NCI-H460 (cell line): ENCODE measurements at regions not wholly inside any gene's neighbourhood (a gene's known extent, or its start where the extent isn't known, plus 50 kb on each side); places are given as distances from the start of the nearest gene placed in this dataset.

Experiments used
- DNase-seq: peaks from one replicate; pipeline ENCODE4 v3.0.0-alpha.2; 2016; ENCODE audit warnings: low read depth; ENCODE audit errors: extremely low read depth

- DNase-seq: no peak
Observed at GRCh38 chr16:51039638-51040331, 111.3 kb downstream of the SALL1 start.

GRCh38 chr16:51035711-51036110 lies 115.4 kb downstream of the SALL1 start:
- DNase-seq: no peak

DNA sequence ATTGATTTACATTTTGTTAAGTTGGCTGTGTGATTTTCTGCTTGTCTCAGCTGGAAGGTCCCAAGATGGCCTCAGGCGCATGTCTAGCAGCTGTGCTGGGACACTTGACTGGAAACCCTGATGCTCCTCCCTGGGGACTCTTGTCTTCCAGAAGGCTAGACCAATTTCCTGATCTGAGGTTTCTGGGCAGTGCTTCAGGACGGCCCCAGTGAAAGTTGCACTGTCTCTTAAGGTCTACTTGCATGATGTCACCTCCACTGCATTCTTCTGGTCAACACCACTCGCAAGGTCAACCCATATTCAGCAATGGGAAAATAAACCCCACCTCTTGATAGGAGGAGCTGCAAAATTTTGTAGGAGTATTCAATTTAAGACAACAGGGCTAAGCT lies 116.0 kb downstream of the SALL1 start:
- DNase-seq: no peak

DNA sequence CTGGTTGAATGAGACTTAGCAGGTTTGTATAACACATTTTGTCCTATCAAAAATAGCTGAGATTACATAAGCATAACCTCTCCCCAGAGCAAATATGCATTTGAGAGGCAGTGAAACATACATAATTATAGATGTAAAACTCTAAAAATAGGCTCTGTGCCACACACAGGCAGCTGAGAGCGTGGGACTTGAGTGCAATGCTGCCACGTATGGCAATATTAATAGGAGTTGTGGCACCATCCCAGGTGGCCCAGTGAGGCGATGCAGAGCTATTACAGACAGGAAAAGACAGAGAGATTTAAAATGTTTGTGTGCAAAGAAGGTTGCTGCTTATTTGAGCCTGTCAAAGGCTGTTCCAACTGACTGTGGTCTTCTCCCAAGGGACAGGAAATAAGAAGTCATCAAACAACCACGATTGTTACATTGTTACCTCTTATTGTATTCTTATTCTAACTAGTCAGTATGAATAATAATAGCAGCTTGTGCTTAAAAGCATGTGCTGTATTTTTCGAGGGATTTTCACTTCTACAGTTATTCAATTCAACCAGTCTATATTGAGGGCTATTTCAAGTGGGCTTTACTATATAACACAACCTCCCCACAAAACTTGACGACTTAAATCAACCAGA lies 116.5 kb downstream of the SALL1 start:
- DNase-seq: no peak

DNA sequence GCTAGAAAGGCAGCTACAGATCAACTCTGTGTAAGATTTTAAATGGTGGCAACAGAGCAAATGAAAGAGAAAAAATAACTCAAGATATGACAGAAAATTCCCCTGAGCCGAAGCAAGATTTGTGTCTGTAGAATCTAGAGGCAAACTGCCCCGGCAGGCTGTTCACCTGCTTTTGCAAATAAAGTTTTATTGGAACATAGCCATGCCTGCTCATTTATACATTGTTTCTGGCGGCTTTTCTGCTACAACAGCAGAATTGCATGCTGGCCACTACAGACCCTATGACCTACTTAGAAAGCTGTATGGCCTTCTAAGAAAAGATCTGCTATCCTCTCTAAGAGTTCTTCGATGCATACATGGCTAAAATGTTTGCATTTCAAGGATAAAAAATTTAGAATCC lies 119.5 kb downstream of the SALL1 start:
- no peak for DNase-seq

DNA sequence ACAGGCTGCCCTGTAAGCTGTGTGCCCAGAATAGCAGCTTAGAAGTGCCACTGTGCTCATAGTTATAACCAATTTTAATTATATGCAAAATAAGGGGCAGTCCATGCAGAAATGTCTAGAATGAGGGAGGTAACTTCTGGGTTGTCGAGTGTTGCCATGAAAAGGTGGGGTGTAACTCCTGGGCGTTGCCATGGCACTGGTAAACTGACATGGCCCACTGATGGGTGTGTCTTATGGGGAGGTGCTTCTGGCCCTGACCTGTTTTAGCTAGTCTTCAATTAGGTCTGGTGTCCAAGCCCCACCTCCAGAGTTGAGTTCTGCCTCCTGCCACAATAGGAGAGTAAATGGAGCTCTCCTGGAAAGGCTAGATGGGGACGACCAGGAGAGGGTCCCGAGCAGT lies 120.6 kb downstream of the SALL1 start:
- DNase-seq: no peak

- DNase-seq: no peak
Observed at GRCh38 chr16:51025588-51026290, 125.3 kb downstream of the SALL1 start.

DNA sequence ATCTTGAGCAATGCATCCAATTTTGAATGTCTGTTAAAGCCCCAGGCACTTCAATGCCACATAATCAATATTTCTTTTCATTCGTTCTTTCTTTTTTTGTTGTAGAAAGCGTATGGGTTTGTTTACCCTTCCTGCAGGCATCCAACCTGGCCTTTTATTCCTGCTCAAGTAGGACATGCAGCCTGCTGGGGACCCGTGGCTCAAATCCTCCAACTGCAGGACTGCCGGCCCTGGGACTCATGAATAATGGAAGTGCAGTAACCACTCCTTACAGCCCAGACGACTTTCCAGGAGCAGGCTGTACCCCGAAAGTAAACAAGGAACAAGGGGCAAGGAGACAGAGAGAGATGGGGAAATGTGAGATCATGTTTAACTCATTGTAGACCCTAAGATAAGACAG lies 126.4 kb downstream of the SALL1 start:
- no peak for DNase-seq

GRCh38 chr16:51022955-51023354 lies 128.1 kb downstream of the SALL1 start:
- no peak for DNase-seq

DNA sequence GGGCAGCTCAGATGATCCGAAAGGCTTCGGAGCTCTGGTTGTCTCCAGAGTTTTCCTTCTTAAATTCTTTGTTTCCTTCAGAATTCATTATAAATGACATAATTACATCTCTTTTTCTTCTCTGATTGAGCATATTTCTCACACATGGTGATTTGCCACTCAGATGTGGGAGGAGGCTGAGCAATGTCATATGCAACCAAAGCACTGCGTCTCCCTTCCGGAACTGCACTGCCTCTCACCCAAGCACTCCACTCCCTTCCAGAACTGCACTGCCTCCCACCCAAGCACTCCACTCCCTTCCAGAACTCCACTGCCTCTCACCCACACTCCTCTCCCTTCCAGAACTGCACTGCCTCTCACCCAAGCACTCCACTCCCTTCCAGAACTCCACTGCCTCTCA lies 131.5 kb downstream of the SALL1 start:
- no peak for DNase-seq

GRCh38 chr16:51017969-51018368 lies 133.1 kb downstream of the SALL1 start:
- DNase-seq: no peak

DNA sequence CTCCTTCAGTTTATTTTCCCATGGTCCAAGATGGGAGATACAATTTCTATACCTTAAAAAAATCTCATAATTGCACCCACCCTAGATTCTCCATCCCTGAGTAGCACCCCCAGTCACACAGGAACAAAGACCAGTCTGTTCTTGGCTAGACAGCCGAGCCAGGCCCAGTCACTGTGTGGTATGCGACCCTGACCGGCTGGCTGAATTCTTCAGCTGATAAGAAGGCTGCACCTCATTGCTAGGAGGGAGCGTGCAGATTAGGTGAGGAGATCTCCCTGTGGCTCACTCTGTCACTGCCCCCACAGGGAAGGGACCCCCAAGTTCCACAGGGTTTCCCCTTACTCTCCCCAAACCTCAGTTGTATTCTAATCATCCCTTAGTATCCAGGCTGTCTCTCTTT lies 138.7 kb downstream of the SALL1 start:
- DNase-seq: no peak

DNA sequence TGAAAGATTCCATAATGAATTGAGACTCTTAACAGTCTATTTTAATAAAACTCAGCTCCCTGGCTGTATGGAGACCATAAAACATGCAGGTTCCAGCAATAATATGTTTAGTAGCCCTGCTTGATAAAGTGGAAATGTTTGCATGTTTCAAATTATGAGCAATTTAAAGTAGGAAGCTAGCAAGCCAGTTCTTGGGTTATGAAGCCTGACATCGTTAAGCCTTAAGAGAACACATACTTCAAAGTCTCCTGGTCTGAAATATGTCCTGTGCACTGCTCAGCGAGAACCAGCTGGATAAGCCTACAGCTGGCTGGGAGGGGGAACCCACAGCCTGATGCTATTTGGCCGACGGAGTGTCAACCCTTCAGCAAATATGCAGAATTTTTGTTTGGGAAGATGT lies 140.3 kb downstream of the SALL1 start:
- no peak for DNase-seq

DNA sequence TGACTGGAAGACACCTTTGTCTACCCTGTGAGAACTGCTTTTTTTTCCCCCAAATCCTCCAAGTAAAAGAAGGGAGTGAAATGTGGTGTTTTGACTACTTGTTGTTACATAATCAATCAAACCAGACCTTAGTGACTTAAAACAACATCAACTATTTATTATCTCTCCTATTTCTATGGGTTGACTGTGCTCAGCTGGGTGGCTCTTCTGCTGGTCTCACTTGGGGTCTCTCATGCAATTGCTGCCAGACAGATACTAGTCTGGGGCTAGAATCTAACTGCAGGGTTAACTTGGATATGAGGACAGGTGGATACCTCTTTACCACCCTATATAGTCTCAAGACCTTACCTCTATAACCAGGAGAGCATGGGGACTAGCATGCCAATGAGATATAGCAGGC lies 141.3 kb downstream of the SALL1 start:
- no peak for DNase-seq

GRCh38 chr16:51009359-51009758 lies 141.7 kb downstream of the SALL1 start:
- no peak for DNase-seq

GRCh38 chr16:51008607-51009006 lies 142.5 kb downstream of the SALL1 start:
- no peak for DNase-seq

- no peak for DNase-seq
Observed at GRCh38 chr16:51008037-51008436, 143.0 kb downstream of the SALL1 start.

GRCh38 chr16:51003850-51004566 lies 147.1 kb downstream of the SALL1 start:
- DNase-seq: no peak

GRCh38 chr16:51002881-51003490 lies 148.1 kb downstream of the SALL1 start:
- no peak for DNase-seq

GRCh38 chr16:50999181-50999580 lies 151.9 kb downstream of the SALL1 start:
- DNase-seq: no peak

DNA sequence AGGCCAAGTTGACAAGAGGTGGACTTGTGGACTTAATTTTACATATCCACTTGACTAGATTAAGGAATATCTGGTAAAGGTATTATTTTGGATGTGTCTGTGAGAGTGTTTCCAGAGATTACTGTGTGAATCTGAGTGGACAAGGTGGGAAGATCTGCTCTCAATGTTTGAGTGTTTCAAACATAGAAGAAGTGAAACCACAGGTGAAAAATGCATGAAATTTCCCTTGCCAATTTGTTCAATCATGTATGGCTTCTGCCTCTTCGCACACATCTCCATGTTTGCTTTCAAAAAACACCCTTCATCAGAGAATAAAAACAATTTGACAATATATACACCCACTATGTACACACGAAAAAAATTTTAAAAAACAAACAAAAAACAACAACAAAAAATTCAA lies 152.7 kb downstream of the SALL1 start:
- DNase-seq: no peak
